Cardiac fibroblast (primary cell): ENCODE measurements at regions not wholly inside any gene's neighbourhood (a gene's known extent, or its start where the extent isn't known, plus 50 kb on each side); places are given as distances from the start of the nearest gene placed in this dataset.
A peak's percentile ranks its signal among the peaks of the same experiment; 100 is the strongest.

ENCODE experiments used
- DNase-seq, 2 donors: peaks; one replicate each; pipeline versions ENCODE4 v3.0.0 to v3.0.0-alpha.2; 2010; ENCODE audit warnings: low read depth in 2 of 2
- H3K4me3 ChIP-seq, 2 donors: replicated peaks in 1 of 2; 1 replicate in 1 of 2; 2 replicates in 1 of 2; pipeline ENCODE4 v1.5.1; 2011; ENCODE audit warnings: low read depth in 2 of 2, low read length in 2 of 2, mild to moderate bottlenecking in 2 of 2, moderate library complexity in 1 of 2
- CTCF ChIP-seq: IDR thresholded peaks from one replicate; pipeline ENCODE4 v1.5.1; 2011; ENCODE audit warnings: low read depth, mild to moderate bottlenecking, low read length, inconsistent platforms

GRCh38 chr11:112352907-112353306 is 92.2 kb upstream of the PLET1 start:
- TF ChIP-seq CTCF = no peak
- no peak for DNase-seq
- no peak overlapping the region for H3K4me3 ChIP-seq

GRCh38 chr11:112354364-112354763 is 93.7 kb upstream of the PLET1 start:
- no peak for TF ChIP-seq CTCF
- H3K4me3 ChIP-seq = no peak overlapping the region
- DNase-seq = no peak

GRCh38 chr11:112355726-112356125 is 95.1 kb upstream of the PLET1 start:
- H3K4me3 ChIP-seq = no peak overlapping the region
- DNase-seq = peak; percentile 32 to 68
- peak; percentile 10 for TF ChIP-seq CTCF

GRCh38 chr11:112357488-112357887 is 96.8 kb upstream of the PLET1 start:
- TF ChIP-seq CTCF = no peak
- H3K4me3 ChIP-seq = no peak overlapping the region
- DNase-seq = no peak

GRCh38 chr11:112361396-112361795 is 100.7 kb upstream of the PLET1 start:
- DNase-seq = no peak
- no peak overlapping the region for H3K4me3 ChIP-seq
- TF ChIP-seq CTCF = no peak

- DNase-seq = peak; percentile 57 to 61
- H3K4me3 ChIP-seq = no peak overlapping the region
- no peak for TF ChIP-seq CTCF
Observed at GRCh38 chr11:112363527-112363926, 102.9 kb upstream of the PLET1 start.

- no peak overlapping the region for H3K4me3 ChIP-seq
- peak; percentile 63 to 90 for DNase-seq
- TF ChIP-seq CTCF = no peak
Observed at GRCh38 chr11:112364962-112365481, 104.4 kb upstream of the PLET1 start.
